Sigmoid colon (tissue), 6 donors: ENCODE measurements at regions not wholly inside any gene's neighbourhood (a gene's known extent, or its start where the extent isn't known, plus 50 kb on each side); places are given as distances from the start of the nearest gene placed in this dataset.

Experiments used
- DNase-seq: peaks from one replicate; pipeline ENCODE4 v3.0.0-alpha.2; 2019
- H3K27ac ChIP-seq, 4 donors: fragments of 200-600 bp; sonication (generic); one replicate each; pipeline ENCODE4 v1.5.1; 2016 to 2019; ENCODE audit warnings: mild to moderate bottlenecking in 1 of 4
- H3K27me3 ChIP-seq, 3 donors: fragments of 200-600 bp; sonication (generic); one replicate each; pipeline ENCODE4 v1.5.1; 2019; ENCODE audit warnings: mild to moderate bottlenecking in 1 of 3
- H3K36me3 ChIP-seq, 4 donors: fragments of 200-600 bp; sonication (generic); one replicate each; pipeline ENCODE4 v1.5.1; 2016 to 2019
- H3K4me1 ChIP-seq, 4 donors: fragments of 200-600 bp; sonication (generic); one replicate each; pipeline ENCODE4 v1.5.1; 2017 to 2019
- H3K4me3 ChIP-seq, 4 donors: fragments of 200-600 bp; sonication (generic); one replicate each; pipeline ENCODE4 v1.5.1; 2017 to 2019; ENCODE audit warnings: mild to moderate bottlenecking in 2 of 4, moderate library complexity in 1 of 4
- H3K9me3 ChIP-seq, 4 donors: fragments of 200-600 bp in 3 of 4; sonication (generic) in 3 of 4; one replicate each; pipeline versions ENCODE4 v1.5.1 to v1.6.1; 2013 to 2019
- CTCF ChIP-seq, 4 experiments: fragments of 450-650 bp in 3 of 4; fragments of 200-600 bp in 1 of 4; IDR thresholded peaks; one replicate each; pipeline ENCODE4 v1.5.1; 2016 to 2019; ENCODE audit warnings: antibody characterized with exemption in 4 of 4, mild to moderate bottlenecking in 3 of 4, moderate library complexity in 2 of 4
- EP300 ChIP-seq, 4 donors: sonication (generic); formaldehyde crosslinking; IDR thresholded peaks; one replicate each; pipeline ENCODE4 v1.6.1; 2017; ENCODE audit warnings: antibody characterized with exemption in 4 of 4
- POLR2A ChIP-seq, 2 donors: fragments of 450-650 bp; IDR thresholded peaks; one replicate each; pipeline ENCODE4 v1.6.1; 2016; ENCODE audit warnings: antibody characterized with exemption in 2 of 2, mild to moderate bottlenecking in 2 of 2, moderate library complexity in 2 of 2
- POLR2AphosphoS5 ChIP-seq, 4 donors: sonication (generic); formaldehyde crosslinking; IDR thresholded peaks; one replicate each; pipeline ENCODE4 v1.6.1; 2017; ENCODE audit warnings: antibody characterized with exemption in 4 of 4
- WGBS, 2 donors: extraction: QIAGEN DNeasy Blood & Tissue Kit; methylation state at CpG; one replicate each; pipeline ENCODE4 v1.1.7; 2013; 5-methylcytosine and 5-hydroxymethylcytosine counted together
- intact Hi-C: fragments of 100-400 bp; cut with DNase I; formaldehyde crosslinking; loops from one replicate; pipeline ENCODE4 v1.15.1; 2023
- donor health status: healthy with polysubstance abuse.
- donor health status: healthy.

GRCh38 chr5:57960569-57960968 lies 478.0 kb upstream of the ACTBL2 start:
- TF ChIP-seq EP300 (IDR thresholded peaks at IDR 0.05) (no peak), CTCF (IDR thresholded peaks at IDR 0.05) (no peak), POLR2A (IDR thresholded peaks at IDR 0.05) (no peak), POLR2AphosphoS5 (IDR thresholded peaks at IDR 0.05) (no peak)
- no peak overlapping the region for H3K27ac ChIP-seq
- H3K27me3 ChIP-seq: no peaks in the 10 kb centered on the region
- no peak for DNase-seq
- H3K4me1 ChIP-seq: no peaks in the 10 kb centered on the region
- no peak overlapping the region for H3K4me3 ChIP-seq
- intact Hi-C loops: no loop called here
- 78 to 86% methylated on average over 1 of the region's 1 CpG for WGBS, 2 donors
- H3K9me3 ChIP-seq: peaks cover 0 to 3% (median 1%) of the 10 kb centered on the region in 4 donors
- H3K36me3 ChIP-seq: no peaks in the 10 kb centered on the region

DNA sequence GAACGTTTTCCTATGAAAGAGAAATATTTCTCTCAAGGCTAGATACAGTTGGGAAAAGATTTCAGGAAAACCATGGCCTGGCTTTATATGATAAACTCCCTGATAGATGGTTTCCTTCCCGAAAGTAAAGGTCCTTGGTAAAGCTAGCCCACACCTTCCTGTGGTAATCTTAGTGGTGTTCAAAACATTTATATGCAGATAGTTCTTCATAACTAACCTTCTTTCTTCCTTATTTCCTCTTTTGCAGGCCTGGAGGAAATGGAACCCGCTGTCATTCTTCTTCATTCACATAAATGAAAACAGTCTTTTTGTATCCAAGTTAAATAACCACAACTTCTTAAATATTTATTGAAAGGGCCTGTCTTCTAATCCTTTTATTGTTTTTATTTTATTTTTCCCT lies 474.0 kb upstream of the ACTBL2 start:
- Histone ChIP-seq H3K4me3 (no peak overlapping the region), H3K9me3 (no peaks in the 10 kb centered on the region), H3K27ac (no peak overlapping the region), H3K4me1 (no peaks in the 10 kb centered on the region), H3K36me3 (no peaks in the 10 kb centered on the region), H3K27me3 (no peaks in the 10 kb centered on the region)
- TF ChIP-seq CTCF (IDR thresholded peaks at IDR 0.05) (no peak), EP300 (IDR thresholded peaks at IDR 0.05) (no peak), POLR2A (IDR thresholded peaks at IDR 0.05) (no peak), POLR2AphosphoS5 (IDR thresholded peaks at IDR 0.05) (no peak)
- DNase-seq: no peak
- 46 to 74% methylated on average over 3 of the region's 3 CpGs for WGBS, 2 donors
- intact Hi-C loops: no loop called here

DNA sequence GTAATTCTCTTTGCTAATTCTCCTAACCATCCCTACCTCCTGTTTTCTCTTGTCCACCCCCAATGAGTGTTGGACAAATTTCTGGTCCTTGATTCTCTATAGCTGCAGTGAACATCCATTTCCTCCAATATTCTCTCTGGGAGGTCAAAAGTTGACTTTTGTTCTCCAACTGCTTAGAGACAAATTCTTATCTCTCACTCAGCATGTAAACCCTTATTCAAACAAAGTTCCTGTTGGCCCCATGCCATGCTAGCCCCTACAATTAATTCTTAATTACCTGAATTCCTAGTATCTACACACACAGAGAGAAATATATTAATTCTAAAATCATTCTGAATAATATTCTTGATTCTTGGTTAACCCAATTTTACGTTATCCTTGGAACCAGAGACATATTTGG lies 472.9 kb upstream of the ACTBL2 start:
- intact Hi-C loops: no loop called here
- DNase-seq: no peak
- H3K36me3 ChIP-seq: no peaks in the 10 kb centered on the region
- H3K4me1 ChIP-seq: no peaks in the 10 kb centered on the region
- no peaks in the 10 kb centered on the region for H3K9me3 ChIP-seq
- no peak overlapping the region for H3K4me3 ChIP-seq
- 0 to 1% methylated on average over 1 of the region's 1 CpG for WGBS, 2 donors
- H3K27ac ChIP-seq: no peak overlapping the region
- H3K27me3 ChIP-seq: no peaks in the 10 kb centered on the region
- no peak for TF ChIP-seq CTCF (IDR thresholded peaks at IDR 0.05)
- no peak for TF ChIP-seq POLR2AphosphoS5 (IDR thresholded peaks at IDR 0.05)
- no peak for TF ChIP-seq POLR2A (IDR thresholded peaks at IDR 0.05)
- no peak for TF ChIP-seq EP300 (IDR thresholded peaks at IDR 0.05)

- TF ChIP-seq CTCF (IDR thresholded peaks at IDR 0.05) (no peak), EP300 (IDR thresholded peaks at IDR 0.05) (no peak), POLR2A (IDR thresholded peaks at IDR 0.05) (no peak), POLR2AphosphoS5 (IDR thresholded peaks at IDR 0.05) (no peak)
- H3K4me1 ChIP-seq: no peaks in the 10 kb centered on the region
- H3K36me3 ChIP-seq: no peaks in the 10 kb centered on the region
- WGBS, 2 donors: 10 to 41% methylated on average over 2 of the region's 2 CpGs
- H3K27ac ChIP-seq: no peak overlapping the region
- no peaks in the 10 kb centered on the region for H3K9me3 ChIP-seq
- H3K4me3 ChIP-seq: no peak overlapping the region
- no peaks in the 10 kb centered on the region for H3K27me3 ChIP-seq
- intact Hi-C loops: no loop called here
- no peak for DNase-seq
These were observed 471.2 kb upstream of the ACTBL2 start for GRCh38 chr5:57953792-57954191.

- Histone ChIP-seq H3K9me3 (no peaks in the 10 kb centered on the region), H3K27me3 (no peaks in the 10 kb centered on the region), H3K36me3 (no peaks in the 10 kb centered on the region), H3K4me1 (no peaks in the 10 kb centered on the region), H3K4me3 (no peak overlapping the region), H3K27ac (no peak overlapping the region)
- intact Hi-C loops: no loop called here
- TF ChIP-seq POLR2A (IDR thresholded peaks at IDR 0.05) (no peak), CTCF (IDR thresholded peaks at IDR 0.05) (no peak), POLR2AphosphoS5 (IDR thresholded peaks at IDR 0.05) (no peak), EP300 (IDR thresholded peaks at IDR 0.05) (no peak)
- DNase-seq: no peak
These were observed 468.1 kb upstream of the ACTBL2 start for GRCh38 chr5:57950616-57951228.
